GM12864 (cell line): ENCODE measurements at regions not wholly inside any gene's neighbourhood (a gene's known extent, or its start where the extent isn't known, plus 50 kb on each side); places are given as distances from the start of the nearest gene placed in this dataset.

Experiments
- DNase-seq: peaks from one replicate; pipeline ENCODE4 v3.0.0-alpha.2; 2011; ENCODE audit warnings: low read depth
- H3K4me3 ChIP-seq: 2 replicates; pipeline ENCODE4 v1.5.1; 2011; ENCODE audit warnings: mild to moderate bottlenecking, low read depth, low read length, control low read depth
- CTCF ChIP-seq: IDR thresholded peaks from 2 replicates; pipeline ENCODE4 v1.5.1; 2011; ENCODE audit warnings: low read depth, mild to moderate bottlenecking, moderate library complexity, low read length, control low read depth, inconsistent platforms; ENCODE audit errors: missing control alignments

- TF ChIP-seq CTCF: no peak
- DNase-seq: no peak
- no peak overlapping the region for H3K4me3 ChIP-seq
These were observed 512.6 kb downstream of the MRPL39 start for GRCh38 chr21:25094695-25095094.

- DNase-seq: no peak
- no peak for TF ChIP-seq CTCF
- H3K4me3 ChIP-seq: no peak overlapping the region
These were observed 514.8 kb downstream of the MRPL39 start for GRCh38 chr21:25092441-25093011.

- TF ChIP-seq CTCF: no peak
- no peak for DNase-seq
- no peak overlapping the region for H3K4me3 ChIP-seq
These were observed 526.2 kb downstream of the MRPL39 start for GRCh38 chr21:25081096-25081495.

- no peak for DNase-seq
These were observed 526.6 kb downstream of the MRPL39 start for GRCh38 chr21:25080661-25081060.

GRCh38 chr21:25080141-25080540 lies 527.1 kb downstream of the MRPL39 start:
- no peak for DNase-seq

More at GRCh38 chr21:25080661-25081060, 526.6 kb downstream of the MRPL39 start:
- no peak for TF ChIP-seq CTCF
- no peak overlapping the region for H3K4me3 ChIP-seq

GRCh38 chr21:25079053-25079452 lies 528.2 kb downstream of the MRPL39 start:
- H3K4me3 ChIP-seq: no peak overlapping the region
- no peak for DNase-seq
- TF ChIP-seq CTCF: no peak

More at GRCh38 chr21:25080141-25080540, 527.1 kb downstream of the MRPL39 start:
- no peak overlapping the region for H3K4me3 ChIP-seq
- TF ChIP-seq CTCF: no peak

GRCh38 chr21:25062061-25062460 lies 545.2 kb downstream of the MRPL39 start:
- no peak for DNase-seq
- no peak overlapping the region for H3K4me3 ChIP-seq

More at GRCh38 chr21:25062061-25062460, 545.2 kb downstream of the MRPL39 start:
- TF ChIP-seq CTCF: no peak
